GM12878 (cell line): ENCODE measurements at regions not wholly inside any gene's neighbourhood (a gene's known extent, or its start where the extent isn't known, plus 50 kb on each side); places are given as distances from the start of the nearest gene placed in this dataset.

ENCODE experiments used
- ATAC-seq: fragments of 200-7000 bp; cut with Tn5 transposase; 3 replicates; pipeline ENCODE4 v1.9.1; 2020; ENCODE audit warnings: mild to moderate bottlenecking, moderate library complexity
- BruUV-seq: library from RNA; stranded (reverse); fragments of 400-500 nt; replicated peaks from 2 replicates; lab custom pipeline; 2021; lab: Mats Ljungman, UMichigan
- CTCF ChIA-PET: fragments of 300-600 bp; sonication (Branson Sonifier 250); formaldehyde crosslinking; extraction: SDS; loops from one replicate; lab custom pipeline; 2021; ENCODE audit warnings: inconsistent platforms; lab: Yijun Ruan, JAX
- POLR2A ChIA-PET: fragments of 350-600 bp; formaldehyde crosslinking; extraction: SDS; loops from one replicate; lab custom pipeline; 2021; ENCODE audit warnings: inconsistent platforms; lab: Charles Lee
- RAD21 ChIA-PET: fragments of 300-600 bp; sonication (Branson Sonifier 250); formaldehyde crosslinking; loops from one replicate; lab custom pipeline; 2023; ENCODE audit warnings: antibody characterized with exemption; ENCODE audit not compliant: unreplicated experiment; lab: Charles Lee
- SMC1A ChIA-PET: fragments of 300-600 bp; sonication (Branson Sonifier 250); formaldehyde crosslinking; loops from one replicate; lab custom pipeline; 2023; ENCODE audit not compliant: unreplicated experiment, uncharacterized antibody; lab: Charles Lee
- DNase-seq: peaks from one replicate; pipeline ENCODE4 v3.0.0-alpha.2; 2011; ENCODE audit warnings: low read depth, low spot score
- FAIRE-seq: peaks from 3 replicates; lab custom pipeline; 2011; peaks lifted over from hg19 to GRCh38; lab: Jason Lieb, UNC
- H2AFZ ChIP-seq: 2 replicates; pipeline ENCODE4 v1.6.0; 2011; ENCODE audit warnings: low read depth, low read length, control low read depth; ENCODE audit not compliant: control insufficient read depth
- H3K27ac ChIP-seq: 2 replicates; pipeline ENCODE4 v1.5.1; 2011; ENCODE audit warnings: control low read depth; ENCODE audit not compliant: control insufficient read depth, insufficient read depth
- H3K27me3 ChIP-seq, 2 experiments: replicated peaks in 1 of 2; 2 replicates each; pipeline versions ENCODE4 v1.6.0 to v1.6.1; 2011; ENCODE audit warnings: low read length in 1 of 2; ENCODE audit not compliant: control insufficient read depth in 2 of 2, insufficient read depth in 2 of 2
- H3K36me3 ChIP-seq, 2 experiments: 2 replicates each; pipeline ENCODE4 v1.5.1; 2011; ENCODE audit warnings: low read length in 1 of 2; ENCODE audit not compliant: control insufficient read depth in 2 of 2, insufficient read depth in 2 of 2
- H3K4me1 ChIP-seq: 2 replicates; pipeline ENCODE4 v1.6.1; 2011; ENCODE audit warnings: mild to moderate bottlenecking, low read length, moderate library complexity, mixed read lengths; ENCODE audit not compliant: control insufficient read depth, insufficient read depth
- H3K4me2 ChIP-seq: 2 replicates; pipeline ENCODE4 v1.6.0; 2011; ENCODE audit warnings: control low read depth; ENCODE audit not compliant: control insufficient read depth, insufficient read depth
- H3K4me3 ChIP-seq: fragments of 200-600 bp; sonication (generic); 2 replicates; pipeline ENCODE4 v1.5.1; 2016
- H3K79me2 ChIP-seq: 2 replicates; pipeline ENCODE4 v1.6.0; 2011; ENCODE audit warnings: low read length; ENCODE audit not compliant: control insufficient read depth, insufficient read depth
- H3K9ac ChIP-seq: 2 replicates; pipeline ENCODE4 v1.8.0; 2011; ENCODE audit warnings: low read length, control low read depth, mixed read lengths; ENCODE audit not compliant: control insufficient read depth, insufficient read depth
- H3K9me3 ChIP-seq: replicated peaks from 3 replicates; pipeline ENCODE4 v1.5.1; 2011; ENCODE audit warnings: mild to moderate bottlenecking, low read length; ENCODE audit not compliant: control insufficient read depth, insufficient read depth
- H4K20me1 ChIP-seq: 2 replicates; pipeline ENCODE4 v1.6.0; 2011; ENCODE audit not compliant: control insufficient read depth, insufficient read depth
- MTA3 ChIP-seq: IDR thresholded peaks from 2 replicates; pipeline ENCODE4 v1.6.1; 2012; ENCODE audit warnings: low read length, inconsistent platforms, borderline replicate concordance
- PAX5 ChIP-seq: IDR thresholded peaks from 2 replicates; pipeline ENCODE4 v1.6.1; 2011; ENCODE audit warnings: low read depth, low read length, borderline replicate concordance
- POLR2AphosphoS5 ChIP-seq: IDR thresholded peaks from 2 replicates; pipeline ENCODE4 v1.6.1; 2011; ENCODE audit warnings: mild to moderate bottlenecking, low read length, inconsistent platforms
- ZBTB33 ChIP-seq: fragments of 450-650 bp; IDR thresholded peaks from 2 replicates; pipeline ENCODE4 v1.6.1; 2017; ENCODE audit warnings: mild to moderate bottlenecking
- WGBS: methylation state at CpG from one replicate; pipeline ENCODE4 v1.1.6; 2016; ENCODE audit warnings: low lambda C conversion rate; ENCODE audit not compliant: insufficient replicate concordance, insufficient coverage; ENCODE audit errors: missing lambda C conversion rate; 5-methylcytosine and 5-hydroxymethylcytosine counted together
- in situ Hi-C: fragments of 300-500 bp; cut with MboI; formaldehyde crosslinking; loops from 9 replicates; pipeline ENCODE4 v1.14.3; 2018; ENCODE audit warnings: mixed read lengths
- intact Hi-C: fragments of 100-400 bp; cut with micrococcal nuclease; formaldehyde crosslinking; loops from one replicate; pipeline ENCODE4 v1.14.2; 2022; ENCODE audit not compliant: unreplicated experiment
- TF ChIP-seq, protein P1 (sequence below): fragments of 450-650 bp; IDR thresholded peaks from 2 replicates; pipeline ENCODE4 v1.6.1; 2017; ENCODE audit warnings: mild to moderate bottlenecking, moderate library complexity

DNA sequence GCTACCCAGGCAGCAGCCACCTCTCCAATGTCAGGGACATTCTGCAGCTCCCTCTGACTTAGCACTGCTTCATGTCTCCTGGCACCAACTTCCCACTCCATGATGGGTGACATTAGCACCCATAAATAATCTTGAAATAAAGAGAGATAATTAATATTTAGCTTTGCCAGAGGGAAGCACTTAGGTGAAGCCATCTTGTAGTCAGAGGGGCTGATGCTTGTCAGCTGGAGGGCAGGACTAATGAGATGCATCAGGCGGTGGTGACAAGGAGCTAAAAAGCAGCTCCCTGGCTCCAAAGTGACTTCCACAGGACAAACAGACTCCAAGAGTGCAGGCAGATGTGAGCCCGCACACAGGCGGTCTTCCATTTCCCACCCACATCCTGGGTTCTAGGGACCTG lies 153.0 kb upstream of the ID2 start (continued):
- TF ChIP-seq PAX5 (no peak), MTA3 (no peak)

- BruUV-seq = no TSS peak
- no peak overlapping the region for H3K27ac ChIP-seq
- ATAC-seq (no peak), FAIRE-seq (no peak), DNase-seq (no peak)
- POLR2A ChIA-PET = interaction anchor here (2.0 to 6.2 kb wide), 2 partner anchors 9 to 10 kb away, joined by 7 to 42 read pairs; no protein-coding TSS in a partner anchor
- no peaks in the 10 kb centered on the region for H4K20me1 ChIP-seq
- TF ChIP-seq ZBTB33 (no peak), POLR2AphosphoS5 (no peak)
- TF ChIP-seq, protein P1, sequence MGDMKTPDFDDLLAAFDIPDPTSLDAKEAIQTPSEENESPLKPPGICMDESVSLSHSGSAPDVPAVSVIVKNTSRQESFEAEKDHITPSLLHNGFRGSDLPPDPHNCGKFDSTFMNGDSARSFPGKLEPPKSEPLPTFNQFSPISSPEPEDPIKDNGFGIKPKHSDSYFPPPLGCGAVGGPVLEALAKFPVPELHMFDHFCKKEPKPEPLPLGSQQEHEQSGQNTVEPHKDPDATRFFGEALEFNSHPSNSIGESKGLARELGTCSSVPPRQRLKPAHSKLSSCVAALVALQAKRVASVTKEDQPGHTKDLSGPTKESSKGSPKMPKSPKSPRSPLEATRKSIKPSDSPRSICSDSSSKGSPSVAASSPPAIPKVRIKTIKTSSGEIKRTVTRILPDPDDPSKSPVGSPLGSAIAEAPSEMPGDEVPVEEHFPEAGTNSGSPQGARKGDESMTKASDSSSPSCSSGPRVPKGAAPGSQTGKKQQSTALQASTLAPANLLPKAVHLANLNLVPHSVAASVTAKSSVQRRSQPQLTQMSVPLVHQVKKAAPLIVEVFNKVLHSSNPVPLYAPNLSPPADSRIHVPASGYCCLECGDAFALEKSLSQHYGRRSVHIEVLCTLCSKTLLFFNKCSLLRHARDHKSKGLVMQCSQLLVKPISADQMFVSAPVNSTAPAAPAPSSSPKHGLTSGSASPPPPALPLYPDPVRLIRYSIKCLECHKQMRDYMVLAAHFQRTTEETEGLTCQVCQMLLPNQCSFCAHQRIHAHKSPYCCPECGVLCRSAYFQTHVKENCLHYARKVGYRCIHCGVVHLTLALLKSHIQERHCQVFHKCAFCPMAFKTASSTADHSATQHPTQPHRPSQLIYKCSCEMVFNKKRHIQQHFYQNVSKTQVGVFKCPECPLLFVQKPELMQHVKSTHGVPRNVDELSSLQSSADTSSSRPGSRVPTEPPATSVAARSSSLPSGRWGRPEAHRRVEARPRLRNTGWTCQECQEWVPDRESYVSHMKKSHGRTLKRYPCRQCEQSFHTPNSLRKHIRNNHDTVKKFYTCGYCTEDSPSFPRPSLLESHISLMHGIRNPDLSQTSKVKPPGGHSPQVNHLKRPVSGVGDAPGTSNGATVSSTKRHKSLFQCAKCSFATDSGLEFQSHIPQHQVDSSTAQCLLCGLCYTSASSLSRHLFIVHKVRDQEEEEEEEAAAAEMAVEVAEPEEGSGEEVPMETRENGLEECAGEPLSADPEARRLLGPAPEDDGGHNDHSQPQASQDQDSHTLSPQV = no peak
- H3K27me3 ChIP-seq = no peaks in the 10 kb centered on the region
- no peak overlapping the region for H3K4me3 ChIP-seq
- H2AFZ ChIP-seq = no peak overlapping the region
- SMC1A ChIA-PET = interaction anchor here (0.7 to 17.9 kb wide), 3 partner anchors 10 to 54 kb away, joined by 3 to 284 read pairs (median 3); no protein-coding TSS in a partner anchor
- RAD21 ChIA-PET = interaction anchor here (0.8 to 17.7 kb wide), 2 partner anchors 11 to 227 kb away, joined by 4 to 322 read pairs; no protein-coding TSS in a partner anchor
- in situ Hi-C loops = loop anchor here (5.0 kb wide), 1 partner anchor 158 kb away; no protein-coding TSS in a partner anchor
- WGBS = 63% methylated on average over 6 of the region's 6 CpGs
- CTCF ChIA-PET = interaction anchor here (0.5 to 3.1 kb wide), 2 partner anchors 9 to 1062 kb away, joined by 3 to 10 read pairs; no protein-coding TSS in a partner anchor
- peaks cover 11% of the 10 kb centered on the region; the same call in 2 of the 3 replicates for H3K9me3 ChIP-seq
- no peaks in the 10 kb centered on the region for H3K79me2 ChIP-seq
- intact Hi-C loops = loop anchor here (5.0 kb wide), 4 partner anchors 42 to 233 kb away; no protein-coding TSS in a partner anchor
- no peak overlapping the region for H3K4me2 ChIP-seq
- H3K36me3 ChIP-seq = no peaks in the 10 kb centered on the region
- H3K9ac ChIP-seq = no peak overlapping the region
- H3K4me1 ChIP-seq = peaks cover 27% of the 10 kb centered on the region
Measured at GRCh38 chr2:8529706-8530277, 152.1 kb upstream of the ID2 start.
